Gastrocnemius medialis (tissue), 4 donors: ENCODE measurements at regions not wholly inside any gene's neighbourhood (a gene's known extent, or its start where the extent isn't known, plus 50 kb on each side); places are given as distances from the start of the nearest gene placed in this dataset.

ENCODE experiments used
- ATAC-seq, 2 donors: fragments of 150-250 bp; one replicate each; pipeline ENCODE4 v1.9.1; 2016
- DNase-seq, 2 donors: peaks; one replicate each; pipeline ENCODE4 v3.0.0-alpha.2; 2019
- H3K27ac ChIP-seq, 4 donors: fragments of 200-600 bp; sonication (generic); 1 replicate in 1 of 4; 2 replicates in 3 of 4; pipeline ENCODE4 v1.5.1; 2016 to 2018; ENCODE audit warnings: mild to moderate bottlenecking in 2 of 4, moderate library complexity in 1 of 4
- H3K27me3 ChIP-seq, 3 donors: fragments of 200-600 bp; sonication (generic) in 2 of 3; 1 replicate in 1 of 3; 2 replicates in 2 of 3; pipeline versions ENCODE4 v1.5.1 to v1.6.0; 2016 to 2019; ENCODE audit warnings: mild to moderate bottlenecking in 1 of 3, moderate library complexity in 1 of 3
- H3K36me3 ChIP-seq, 2 donors: fragments of 200-600 bp; sonication (generic) in 1 of 2; one replicate each; pipeline ENCODE4 v1.5.1; 2017 to 2018
- H3K4me1 ChIP-seq, 2 donors: fragments of 200-600 bp; sonication (generic) in 1 of 2; one replicate each; pipeline ENCODE4 v1.5.1; 2016 to 2017; ENCODE audit warnings: mild to moderate bottlenecking in 2 of 2
- H3K4me3 ChIP-seq, 4 donors: fragments of 200-600 bp; sonication (generic) in 3 of 4; 1 replicate in 1 of 4; 2 replicates in 3 of 4; pipeline ENCODE4 v1.5.1; 2016 to 2019; ENCODE audit warnings: mild to moderate bottlenecking in 2 of 4
- H3K9me3 ChIP-seq, 3 donors: fragments of 200-600 bp; sonication (generic) in 2 of 3; 1 replicate in 1 of 3; 2 replicates in 2 of 3; pipeline ENCODE4 v1.5.1; 2016 to 2019
- POLR2A ChIP-seq, 2 donors: fragments of 450-650 bp; IDR thresholded peaks; one replicate each; pipeline ENCODE4 v1.6.1; 2017; ENCODE audit warnings: antibody characterized with exemption in 2 of 2, mild to moderate bottlenecking in 2 of 2, moderate library complexity in 2 of 2
- in situ Hi-C, 4 donors: fragments of 200-750 bp; cut with MboI; loops; one replicate each; pipeline versions ENCODE4 v1.15.0 to v1.8.0; 2017; ENCODE audit warnings: low sequenced_read_pairs in 4 of 4
- intact Hi-C: fragments of 100-400 bp; cut with DNase I; formaldehyde crosslinking; loops from one replicate; pipeline ENCODE4 v1.15.1; 2023; ENCODE audit warnings: low total_unique reads
- TF ChIP-seq, protein P1 (sequence below), 5 experiments: fragments of 450-650 bp in 3 of 5; fragments of 200-600 bp in 2 of 5; sonication (generic) in 2 of 5; IDR thresholded peaks in 4 of 5; conservative IDR thresholded peaks in 1 of 5; 1 replicate in 4 of 5; 2 replicates in 1 of 5; pipeline ENCODE4 v1.5.1; 2016 to 2019; ENCODE audit warnings: antibody characterized with exemption in 5 of 5, mild to moderate bottlenecking in 3 of 5, moderate library complexity in 3 of 5

DNA sequence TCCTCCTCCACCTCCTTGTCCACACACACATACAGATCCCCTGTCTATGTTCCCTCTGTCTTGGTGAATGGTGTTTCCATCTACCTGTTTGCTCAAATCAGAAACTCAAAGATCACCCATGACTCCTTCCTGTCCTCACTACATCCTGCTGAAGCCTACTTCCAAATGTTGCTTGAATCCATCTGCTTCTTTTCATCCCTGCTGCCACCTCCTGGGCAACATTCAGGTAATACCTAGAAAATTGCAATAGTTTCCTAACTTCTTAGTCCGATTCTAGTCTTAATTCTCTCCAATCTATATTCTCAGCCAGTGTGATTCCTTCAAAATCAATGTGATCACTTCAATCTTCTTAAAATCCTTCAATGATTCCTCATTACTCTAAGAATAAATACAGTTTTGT, 155.5 kb upstream of the STARD13 start:
- H3K36me3 ChIP-seq: no peaks in the 10 kb centered on the region
- intact Hi-C loops: no loop called here
- TF ChIP-seq, protein P1, sequence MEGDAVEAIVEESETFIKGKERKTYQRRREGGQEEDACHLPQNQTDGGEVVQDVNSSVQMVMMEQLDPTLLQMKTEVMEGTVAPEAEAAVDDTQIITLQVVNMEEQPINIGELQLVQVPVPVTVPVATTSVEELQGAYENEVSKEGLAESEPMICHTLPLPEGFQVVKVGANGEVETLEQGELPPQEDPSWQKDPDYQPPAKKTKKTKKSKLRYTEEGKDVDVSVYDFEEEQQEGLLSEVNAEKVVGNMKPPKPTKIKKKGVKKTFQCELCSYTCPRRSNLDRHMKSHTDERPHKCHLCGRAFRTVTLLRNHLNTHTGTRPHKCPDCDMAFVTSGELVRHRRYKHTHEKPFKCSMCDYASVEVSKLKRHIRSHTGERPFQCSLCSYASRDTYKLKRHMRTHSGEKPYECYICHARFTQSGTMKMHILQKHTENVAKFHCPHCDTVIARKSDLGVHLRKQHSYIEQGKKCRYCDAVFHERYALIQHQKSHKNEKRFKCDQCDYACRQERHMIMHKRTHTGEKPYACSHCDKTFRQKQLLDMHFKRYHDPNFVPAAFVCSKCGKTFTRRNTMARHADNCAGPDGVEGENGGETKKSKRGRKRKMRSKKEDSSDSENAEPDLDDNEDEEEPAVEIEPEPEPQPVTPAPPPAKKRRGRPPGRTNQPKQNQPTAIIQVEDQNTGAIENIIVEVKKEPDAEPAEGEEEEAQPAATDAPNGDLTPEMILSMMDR (IDR thresholded peaks at IDR 0.05 in 4 of 5, conservative IDR thresholded peaks at IDR 0.05 in 1 of 5): peak in 1 of 5 experiments; percentile 9
- TF ChIP-seq POLR2A (IDR thresholded peaks at IDR 0.05): no peak
- H3K4me3 ChIP-seq: no peak overlapping the region
- no peaks in the 10 kb centered on the region for H3K4me1 ChIP-seq
- H3K27me3 ChIP-seq: no peaks in the 10 kb centered on the region
- in situ Hi-C loops: no loop called here
- no peaks in the 10 kb centered on the region for H3K9me3 ChIP-seq
- DNase-seq (no peak), ATAC-seq (no peak)
- H3K27ac ChIP-seq: no peak overlapping the region

DNA sequence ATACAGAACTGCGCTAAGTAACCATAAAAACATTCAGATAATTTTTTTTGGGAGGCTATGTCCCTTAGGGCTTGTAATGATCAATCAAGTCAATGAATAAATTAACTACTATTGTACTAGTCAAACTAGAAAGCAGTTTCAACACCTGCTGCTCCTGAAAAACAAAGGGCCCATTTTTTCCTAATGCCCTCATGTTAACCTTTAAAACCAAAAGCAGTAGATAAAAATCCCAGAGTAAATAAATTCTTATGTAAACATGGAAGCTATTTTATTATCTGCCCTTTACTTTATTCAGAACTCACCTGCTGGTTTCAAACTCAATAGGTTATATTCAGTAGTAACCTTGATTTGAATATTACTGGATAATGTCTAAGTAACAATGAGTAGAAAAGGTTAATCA, 159.5 kb upstream of the STARD13 start:
- no peak for ATAC-seq
- Histone ChIP-seq H3K4me1 (no peaks in the 10 kb centered on the region), H3K27me3 (no peaks in the 10 kb centered on the region), H3K9me3 (no peaks in the 10 kb centered on the region), H3K27ac (no peak overlapping the region), H3K4me3 (no peak overlapping the region), H3K36me3 (no peaks in the 10 kb centered on the region)
- no peak for DNase-seq
- in situ Hi-C loops: no loop called here
- intact Hi-C loops: no loop called here
- TF ChIP-seq, protein P1 (IDR thresholded peaks at IDR 0.05 in 4 of 5, conservative IDR thresholded peaks at IDR 0.05 in 1 of 5): no peak
- no peak for TF ChIP-seq POLR2A (IDR thresholded peaks at IDR 0.05)

DNA sequence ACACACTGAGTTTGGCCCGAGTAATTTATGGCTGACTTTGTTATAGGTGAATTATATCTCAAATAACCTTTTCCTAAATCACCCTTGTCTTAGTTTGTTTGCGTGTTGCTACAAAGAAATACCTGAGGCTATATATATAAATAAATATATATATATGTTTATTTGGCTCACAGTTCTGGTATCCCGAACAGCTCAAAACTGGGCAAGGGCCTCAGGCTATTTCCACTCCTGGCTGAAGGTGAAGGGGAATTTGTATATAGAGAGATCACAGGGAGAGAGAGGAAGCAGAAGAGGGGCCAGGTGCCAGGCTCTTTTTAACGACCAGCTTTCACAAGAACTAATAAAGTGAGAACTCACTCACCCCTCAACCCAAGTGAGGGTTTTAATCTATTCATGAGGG, 159.9 kb upstream of the STARD13 start:
- ATAC-seq (no peak), DNase-seq (no peak)
- no peaks in the 10 kb centered on the region for H3K36me3 ChIP-seq
- H3K27ac ChIP-seq: no peak overlapping the region
- in situ Hi-C loops: no loop called here
- H3K27me3 ChIP-seq: no peaks in the 10 kb centered on the region
- intact Hi-C loops: no loop called here
- no peak overlapping the region for H3K4me3 ChIP-seq
- H3K4me1 ChIP-seq: no peaks in the 10 kb centered on the region
- H3K9me3 ChIP-seq: no peaks in the 10 kb centered on the region
- TF ChIP-seq, protein P1 (IDR thresholded peaks at IDR 0.05 in 4 of 5, conservative IDR thresholded peaks at IDR 0.05 in 1 of 5): no peak
- TF ChIP-seq POLR2A (IDR thresholded peaks at IDR 0.05): no peak

DNA sequence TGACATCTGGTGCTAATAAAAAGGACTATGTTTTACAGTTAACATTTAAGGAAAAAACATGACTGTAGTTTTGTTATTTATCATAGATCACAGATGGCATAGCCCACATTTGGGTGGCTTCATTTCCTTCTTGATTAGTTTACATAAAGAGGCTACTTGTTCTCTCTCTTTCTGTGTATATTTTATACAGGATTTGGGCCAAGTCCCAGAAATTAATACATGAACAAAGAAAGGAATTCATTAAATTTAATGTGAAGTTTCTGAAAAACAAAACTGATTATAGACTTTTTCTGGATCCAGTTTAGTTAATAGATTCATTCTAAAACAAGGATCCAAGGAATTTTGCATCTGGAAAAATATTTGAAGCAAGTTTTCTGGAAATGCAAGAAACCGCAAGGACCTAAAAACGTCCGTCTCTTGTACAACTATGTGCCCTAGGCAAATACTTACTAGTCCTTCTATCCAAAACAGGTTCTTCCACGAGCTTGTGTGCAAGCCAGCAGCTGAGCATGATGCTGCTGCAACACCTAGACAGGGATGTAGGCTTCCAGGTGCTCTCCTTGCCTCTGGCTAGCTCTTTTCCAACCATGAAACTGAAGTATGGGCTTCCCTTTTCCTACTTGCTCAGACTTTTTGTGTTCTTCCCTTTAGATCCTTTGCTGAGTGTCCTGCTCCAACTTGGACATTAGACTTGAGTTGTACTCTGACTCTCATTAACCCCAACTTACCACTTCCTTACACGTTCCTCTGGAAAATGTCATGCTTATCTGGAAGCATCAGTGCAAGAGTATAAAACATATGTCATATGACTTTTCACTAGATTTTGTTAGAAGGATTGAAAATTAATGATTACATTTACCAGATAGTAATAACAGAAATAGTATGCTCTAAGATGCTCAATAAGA, 161.5 kb upstream of the STARD13 start:
- TF ChIP-seq, protein P1 (IDR thresholded peaks at IDR 0.05 in 4 of 5, conservative IDR thresholded peaks at IDR 0.05 in 1 of 5): no peak
- TF ChIP-seq POLR2A (IDR thresholded peaks at IDR 0.05): no peak
- H3K4me1 ChIP-seq: no peaks in the 10 kb centered on the region
- no peak overlapping the region for H3K4me3 ChIP-seq
- H3K27ac ChIP-seq: no peak overlapping the region
- in situ Hi-C loops (no loop called here), intact Hi-C loops (no loop called here)
- ATAC-seq (no peak), DNase-seq (no peak)
- H3K9me3 ChIP-seq: no peaks in the 10 kb centered on the region
- no peaks in the 10 kb centered on the region for H3K27me3 ChIP-seq
- H3K36me3 ChIP-seq: no peaks in the 10 kb centered on the region
